ENCODE measurements at regions not wholly inside any gene's neighbourhood (a gene's known extent, or its start where the extent isn't known, plus 50 kb on each side); places are given as distances from the start of the nearest gene placed in this dataset.

GRCh38 chr14:51495319-51495718 is 156.4 kb upstream of the FRMD6 start:
- TF ChIP-seq CTCF (conservative IDR thresholded peaks at IDR 0.05; ENCODE audit: low read depth, low read length) = no peak
- no peak for TF ChIP-seq EZH2 (IDR thresholded peaks at IDR 0.05; ENCODE audit: borderline replicate concordance, low read depth, low read length, poor library complexity, severe bottlenecking)

All from A673 (cell line).